ENCODE measurements at regions not wholly inside any gene's neighbourhood (a gene's known extent, or its start where the extent isn't known, plus 50 kb on each side); places are given as distances from the start of the nearest gene placed in this dataset.

DNA sequence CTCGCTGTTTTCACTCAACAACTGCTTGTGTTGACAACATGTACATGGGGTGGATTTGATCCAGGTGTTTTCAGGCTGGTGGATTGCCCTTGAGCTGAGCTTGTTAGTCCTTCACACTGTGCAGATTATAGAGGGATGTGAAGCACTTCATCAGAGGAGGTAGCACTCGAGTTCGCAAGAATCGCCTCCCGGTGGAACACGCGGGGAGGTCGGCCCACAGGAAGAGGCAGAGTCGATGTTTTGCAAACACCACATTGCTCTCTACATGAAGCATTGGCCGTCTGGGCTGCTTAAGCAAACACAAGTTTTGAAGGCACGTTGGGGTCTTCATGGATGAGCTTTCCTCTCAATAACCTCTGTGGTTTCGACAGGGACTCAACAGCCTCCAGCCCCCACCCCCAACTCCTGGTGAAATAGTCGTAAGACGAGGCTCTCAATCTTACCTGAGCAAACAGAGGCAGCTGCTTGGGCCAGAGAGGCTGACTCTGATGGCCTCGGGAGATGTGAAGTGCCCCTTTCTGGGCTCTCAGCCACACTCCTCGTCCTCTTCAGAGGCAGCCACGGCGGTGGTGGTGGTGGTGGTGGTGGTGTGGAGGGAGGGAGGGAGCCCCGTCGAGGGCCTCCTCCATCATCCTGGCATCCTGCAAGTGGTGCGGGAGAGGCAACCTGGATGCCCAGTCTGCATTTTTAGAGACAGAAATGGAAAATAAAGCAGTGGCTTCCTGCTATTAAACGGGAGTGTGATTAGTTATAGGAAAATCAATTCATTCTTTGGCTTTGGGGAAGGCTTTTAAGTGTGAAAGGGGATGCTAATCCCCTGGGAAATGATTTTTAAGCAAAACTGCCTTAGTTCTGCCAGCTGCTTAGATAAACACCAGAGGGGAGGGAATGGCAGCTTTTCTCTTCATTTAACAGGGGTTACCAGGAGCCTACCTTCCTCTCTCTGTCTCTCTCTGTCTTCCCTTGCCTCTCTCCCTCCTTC is 552.5 kb upstream of the EEF2KMT start:
- no peak for DNase-seq (ENCODE audit: low spot score)

- no peak for DNase-seq (ENCODE audit: low spot score)
Measured at GRCh38 chr16:5647051-5647450, 549.5 kb upstream of the EEF2KMT start.

- no peak for DNase-seq (ENCODE audit: low spot score)
Measured at GRCh38 chr16:5643855-5644531, 546.4 kb upstream of the EEF2KMT start.

GRCh38 chr16:5642436-5642835 is 544.8 kb upstream of the EEF2KMT start:
- DNase-seq (ENCODE audit: low spot score): no peak

DNA sequence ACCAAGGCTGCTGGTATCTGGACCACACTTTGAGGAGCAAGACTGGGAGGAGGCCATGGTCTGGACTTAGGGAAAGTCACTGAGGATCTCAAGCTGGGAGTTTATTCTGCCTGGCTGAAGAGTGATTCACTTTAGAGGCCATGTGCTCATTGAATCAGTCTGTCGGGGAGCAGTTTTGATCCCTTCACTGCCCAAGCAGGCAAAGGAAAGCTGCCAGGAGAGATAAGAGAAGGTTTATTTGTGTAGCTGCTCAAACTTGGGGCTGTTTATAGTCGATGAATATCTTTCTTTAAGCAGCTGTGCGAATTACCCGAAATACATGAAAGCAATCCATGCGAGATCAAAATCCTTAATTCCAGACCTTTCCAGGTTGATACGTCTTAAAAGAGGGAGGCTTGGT is 544.4 kb upstream of the EEF2KMT start:
- DNase-seq (ENCODE audit: low spot score): no peak

DNA sequence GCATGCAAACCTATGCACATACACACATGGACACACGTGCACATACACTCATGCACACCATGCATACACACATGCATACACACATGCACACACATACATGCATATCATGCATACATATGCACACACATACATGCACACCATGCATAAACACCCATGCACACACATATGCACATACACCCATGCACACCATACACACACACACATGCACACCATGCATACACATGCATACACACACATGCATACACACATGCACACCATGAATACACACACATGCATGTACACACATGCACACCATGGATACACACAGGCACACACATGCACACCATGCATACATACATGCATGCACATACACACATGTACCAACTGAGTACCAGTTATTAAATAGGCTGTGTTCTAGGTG is 543.3 kb upstream of the EEF2KMT start:
- no peak for DNase-seq (ENCODE audit: low spot score)

GRCh38 chr16:5639531-5639930 is 541.9 kb upstream of the EEF2KMT start:
- no peak for DNase-seq (ENCODE audit: low spot score)

GRCh38 chr16:5635331-5635730 is 537.7 kb upstream of the EEF2KMT start:
- no peak for DNase-seq (ENCODE audit: low spot score)

GRCh38 chr16:5634666-5635180 is 537.1 kb upstream of the EEF2KMT start:
- DNase-seq (ENCODE audit: low spot score): no peak

DNA sequence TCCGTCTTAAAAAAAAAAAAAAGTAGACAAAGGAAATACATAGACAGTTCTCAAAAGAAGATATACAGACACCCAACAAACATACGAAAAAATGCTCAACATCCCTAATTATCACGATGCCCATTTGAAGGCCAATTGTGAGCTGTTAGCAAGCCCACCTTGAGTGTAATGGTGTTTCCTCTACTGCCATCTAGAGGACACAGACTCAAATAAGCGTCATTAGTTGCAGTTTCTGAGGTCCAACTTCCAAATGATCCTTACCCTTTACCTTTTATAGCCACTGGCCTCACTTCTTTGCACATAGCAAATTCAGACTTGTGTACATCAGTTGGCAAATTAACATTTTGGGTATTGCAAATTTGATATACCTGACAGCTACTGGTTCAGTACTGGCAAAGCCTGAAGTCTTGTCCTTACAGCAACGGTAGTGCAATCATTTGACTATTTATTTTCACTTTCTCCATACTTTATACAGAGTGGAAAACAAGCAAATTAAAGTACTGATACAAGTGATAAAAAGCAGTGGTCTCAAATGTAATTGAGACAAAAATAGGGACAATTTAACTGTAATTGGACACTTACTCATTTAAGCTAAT is 536.3 kb upstream of the EEF2KMT start:
- DNase-seq (ENCODE audit: low spot score): no peak

DNA sequence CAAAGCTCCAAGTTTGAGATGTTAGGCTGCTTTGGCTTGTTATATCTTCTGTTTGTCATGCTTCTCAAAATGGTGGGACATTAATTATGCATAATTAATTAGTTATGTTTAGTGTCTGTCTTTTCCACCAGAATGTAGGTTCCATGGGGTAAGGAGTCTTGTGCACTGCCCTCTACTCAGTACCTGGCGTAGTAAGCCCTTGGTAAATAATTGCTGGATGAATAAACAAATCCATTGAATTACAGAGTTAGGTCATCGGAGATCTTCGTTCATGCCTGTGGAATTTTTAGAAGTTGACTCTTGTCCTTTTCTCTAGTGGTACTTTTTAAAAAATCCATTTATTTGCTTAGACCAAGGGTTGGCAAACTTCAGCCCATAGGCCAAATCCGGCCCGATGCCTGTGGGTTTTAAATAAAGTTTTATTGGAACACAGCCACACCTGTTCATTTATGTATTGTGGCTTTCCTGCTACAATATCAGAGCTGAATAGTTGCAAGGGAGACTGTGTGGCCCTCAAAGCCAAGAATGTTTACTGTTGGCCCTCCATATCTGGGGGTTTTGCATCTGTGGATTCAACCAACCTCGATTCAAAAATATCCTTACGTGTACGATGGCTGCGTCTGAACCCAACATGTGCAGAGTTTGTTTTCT is 524.8 kb upstream of the EEF2KMT start:
- DNase-seq (ENCODE audit: low spot score): no peak

GRCh38 chr16:5621826-5622225 is 524.2 kb upstream of the EEF2KMT start:
- DNase-seq (ENCODE audit: low spot score): no peak

DNA sequence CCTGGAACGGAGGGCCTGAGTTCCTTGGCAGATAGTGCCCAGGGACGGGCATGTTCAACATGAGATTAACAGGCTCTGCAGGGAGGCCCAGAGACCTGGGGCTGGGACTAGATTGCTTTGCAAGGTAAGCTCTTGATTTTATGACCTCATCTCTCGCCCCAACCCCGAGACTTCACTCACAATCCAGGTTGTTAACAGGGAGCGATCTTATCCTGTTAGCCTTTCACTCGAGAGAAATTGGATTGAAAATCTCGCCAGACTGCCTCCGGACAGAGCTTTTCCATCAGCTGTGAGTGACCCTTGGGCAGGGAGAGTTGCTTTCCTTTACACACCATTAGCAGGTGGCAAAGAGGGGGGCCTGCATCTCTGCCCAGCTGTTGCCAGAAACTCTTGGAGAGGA is 521.7 kb upstream of the EEF2KMT start:
- DNase-seq (ENCODE audit: low spot score): no peak

GRCh38 chr16:5616841-5617240 is 519.2 kb upstream of the EEF2KMT start:
- no peak for DNase-seq (ENCODE audit: low spot score)

DNA sequence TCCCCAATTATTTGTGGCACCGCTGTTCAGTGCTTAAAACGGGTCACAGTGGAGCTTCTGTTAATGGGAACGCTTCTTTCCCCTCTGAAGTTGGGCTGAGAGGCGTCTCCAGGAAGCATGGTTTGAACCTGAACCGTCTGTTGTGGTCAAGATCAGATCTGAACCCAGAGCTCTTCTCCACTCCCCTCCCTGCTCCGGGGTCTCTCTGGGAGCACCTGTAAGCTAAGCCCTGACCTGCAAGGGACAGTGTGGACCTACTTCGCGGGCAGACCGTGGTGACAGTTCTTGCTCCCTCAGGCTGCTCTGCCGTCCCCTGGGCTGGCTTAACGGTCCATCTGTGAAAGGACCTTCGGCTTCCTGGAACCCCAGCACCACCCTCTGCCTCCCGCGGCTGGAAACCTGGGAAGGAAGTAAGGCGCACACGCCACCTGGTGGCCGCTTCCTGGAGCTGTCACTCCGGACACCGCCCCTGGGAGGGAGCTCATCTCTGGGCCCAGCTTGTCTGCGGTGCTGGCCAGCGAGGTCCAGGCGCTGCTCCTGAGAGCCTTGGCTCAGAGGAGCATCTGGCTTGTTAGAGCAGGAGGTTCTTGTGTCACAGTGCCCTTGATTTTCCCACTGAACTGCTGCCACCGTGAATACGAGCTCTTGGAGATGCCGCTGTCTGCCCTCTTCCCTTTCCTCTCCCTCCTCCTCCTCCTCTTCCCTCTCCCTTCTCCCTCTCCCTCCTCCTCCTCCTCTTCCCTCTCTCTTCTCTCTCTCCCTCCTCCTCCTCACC is 518.5 kb upstream of the EEF2KMT start:
- peak; percentile 90 for DNase-seq (ENCODE audit: low spot score)

DNA sequence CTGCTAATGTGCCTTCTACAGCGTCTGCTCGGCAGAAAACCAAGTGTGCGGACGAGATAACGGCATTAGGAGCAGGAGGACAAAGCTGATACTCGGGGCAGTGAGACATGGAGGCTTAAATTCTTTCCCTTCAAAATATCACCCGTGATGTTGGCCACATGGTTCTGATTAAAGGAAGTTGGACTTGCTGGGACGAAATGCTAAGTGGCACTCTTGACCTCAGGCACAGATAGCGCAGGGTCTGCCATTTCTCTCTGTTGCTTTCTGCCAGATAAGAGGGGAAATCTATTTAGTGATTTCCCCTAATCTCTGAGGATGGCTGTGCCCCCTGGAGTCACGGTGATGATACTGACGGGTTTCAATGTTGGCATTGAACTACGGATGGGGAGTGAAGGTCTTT is 509.6 kb upstream of the EEF2KMT start:
- no peak for DNase-seq (ENCODE audit: low spot score)

DNA sequence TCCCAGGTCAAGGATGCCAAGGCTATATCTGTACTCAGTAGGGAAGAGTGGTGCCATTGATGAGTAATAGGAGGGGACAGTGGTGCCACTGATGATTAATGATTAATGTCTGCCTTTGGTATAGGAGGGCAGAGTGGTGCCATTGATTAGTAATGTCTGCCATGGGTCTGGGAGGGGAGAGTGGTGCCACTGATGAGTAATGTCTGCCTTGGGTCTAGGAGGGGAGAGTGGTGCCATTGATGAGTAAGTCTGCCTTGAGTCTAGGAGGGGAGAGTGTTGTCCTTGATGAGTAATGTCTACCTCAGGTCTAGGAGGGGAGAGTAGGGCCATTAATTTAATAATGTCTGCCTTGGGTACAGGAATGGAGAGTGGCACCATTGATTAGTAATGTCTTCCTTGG is 507.8 kb upstream of the EEF2KMT start:
- DNase-seq (ENCODE audit: low spot score): no peak

DNA sequence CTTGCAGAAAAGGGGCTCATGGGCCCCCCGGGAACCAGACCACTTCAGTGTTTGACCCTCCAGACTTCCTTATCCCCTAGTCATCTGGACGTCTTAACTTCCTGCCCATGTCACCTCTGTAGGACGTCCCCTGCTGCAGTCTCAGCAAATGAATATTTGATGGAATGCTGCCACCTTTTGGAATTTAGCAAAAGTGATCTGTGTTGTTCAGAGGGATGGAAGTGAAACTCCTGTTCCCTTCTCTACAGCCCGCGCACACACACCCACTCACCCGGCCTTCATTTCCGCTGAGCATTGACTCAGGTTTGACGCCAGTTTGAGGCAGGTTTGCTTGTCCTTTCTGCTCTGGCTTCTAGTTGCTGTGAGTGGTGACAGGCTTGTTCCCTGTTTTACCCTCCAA is 507.2 kb upstream of the EEF2KMT start:
- no peak for DNase-seq (ENCODE audit: low spot score)

- DNase-seq (ENCODE audit: low spot score): no peak
Measured at GRCh38 chr16:5603836-5604235, 506.2 kb upstream of the EEF2KMT start.

GRCh38 chr16:5601957-5602356 is 504.4 kb upstream of the EEF2KMT start:
- no peak for DNase-seq (ENCODE audit: low spot score)

DNA sequence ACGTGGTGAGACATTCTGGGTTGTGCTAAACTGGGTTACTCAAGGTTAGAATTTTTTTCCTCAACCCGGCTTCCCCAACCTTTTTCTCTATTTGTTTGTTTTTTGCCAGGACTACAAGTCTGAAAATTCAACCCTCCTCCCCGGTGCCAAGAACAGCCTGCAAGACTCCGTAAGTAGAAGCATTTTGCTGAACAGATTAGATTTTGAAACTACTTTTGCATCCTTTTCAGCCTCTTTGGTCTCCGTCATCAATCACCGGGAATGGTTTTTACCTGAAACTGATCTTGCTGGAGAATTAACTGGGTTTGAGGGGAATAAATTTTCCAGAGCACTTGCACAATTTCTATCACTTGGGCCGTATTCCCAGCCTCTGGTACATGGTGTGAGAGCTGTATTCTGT is 501.2 kb upstream of the EEF2KMT start:
- no peak for DNase-seq (ENCODE audit: low spot score)

Measured in ecto neural progenitor cell (in vitro differentiated cells).